DND-41 (cell line): ENCODE measurements at regions not wholly inside any gene's neighbourhood (a gene's known extent, or its start where the extent isn't known, plus 50 kb on each side); places are given as distances from the start of the nearest gene placed in this dataset.

Experiments used
- ATAC-seq: fragments of 200-7000 bp; cut with Tn5 transposase; 3 replicates; pipeline ENCODE4 v1.9.1; 2021; ENCODE audit warnings: low read depth; ENCODE audit not compliant: insufficient read depth
- DNase-seq: peaks from one replicate; pipeline ENCODE4 v3.0.0-alpha.2; 2020
- H2AFZ ChIP-seq: 2 replicates; pipeline ENCODE4 v1.6.0; 2012; ENCODE audit warnings: low read depth, low read length
- H3K27ac ChIP-seq: 2 replicates; pipeline ENCODE4 v1.5.1; 2012; ENCODE audit warnings: low read length, inconsistent platforms
- H3K27me3 ChIP-seq: fragments of 200-600 bp; sonication (generic); 2 replicates; pipeline ENCODE4 v1.6.0; 2012; ENCODE audit warnings: low read length, mild to moderate bottlenecking, inconsistent platforms; ENCODE audit not compliant: insufficient read depth, poor library complexity
- H3K36me3 ChIP-seq: 2 replicates; pipeline ENCODE4 v1.5.1; 2012; ENCODE audit warnings: low read length, inconsistent platforms; ENCODE audit not compliant: insufficient read depth
- H3K4me1 ChIP-seq: 2 replicates; pipeline ENCODE4 v1.5.1; 2012; ENCODE audit warnings: mild to moderate bottlenecking, low read length; ENCODE audit not compliant: insufficient read depth
- H3K4me2 ChIP-seq: 2 replicates; pipeline ENCODE4 v1.6.0; 2012; ENCODE audit warnings: mild to moderate bottlenecking, moderate library complexity, low read length, inconsistent platforms; ENCODE audit not compliant: insufficient read depth
- H3K4me3 ChIP-seq, 2 experiments: fragments of 200-600 bp in 1 of 2; shearing (Covaris generic) in 1 of 2; 2 replicates each; pipeline ENCODE4 v1.5.1; 2012 to 2016; ENCODE audit warnings: inconsistent platforms in 2 of 2, low read length in 2 of 2, mild to moderate bottlenecking in 2 of 2, low read depth in 1 of 2, moderate library complexity in 1 of 2
- H3K79me2 ChIP-seq: 2 replicates; pipeline ENCODE4 v1.6.0; 2012; ENCODE audit warnings: low read length, inconsistent platforms; ENCODE audit not compliant: insufficient read depth
- H3K9ac ChIP-seq: 2 replicates; pipeline ENCODE4 v1.6.0; 2012; ENCODE audit warnings: low read depth, mild to moderate bottlenecking, inconsistent platforms, low read length, moderate library complexity
- H3K9me3 ChIP-seq: 2 replicates; pipeline ENCODE4 v1.5.1; 2012; ENCODE audit warnings: low read length, moderate library complexity, mild to moderate bottlenecking, inconsistent platforms; ENCODE audit not compliant: insufficient read depth, severe bottlenecking
- H4K20me1 ChIP-seq: 2 replicates; pipeline ENCODE4 v1.6.0; 2012; ENCODE audit warnings: low read length; ENCODE audit not compliant: insufficient read depth
- CTCF ChIP-seq: IDR thresholded peaks from 2 replicates; pipeline ENCODE4 v1.5.1; 2012; ENCODE audit warnings: borderline replicate concordance, low read length, moderate library complexity, mild to moderate bottlenecking; ENCODE audit not compliant: poor library complexity, severe bottlenecking; ENCODE audit errors: extremely low read depth
- EZH2 ChIP-seq: IDR thresholded peaks from 3 replicates; pipeline ENCODE4 v1.6.1; 2012; ENCODE audit warnings: borderline replicate concordance, low read depth, mild to moderate bottlenecking, moderate library complexity, low read length, inconsistent platforms; ENCODE audit not compliant: severe bottlenecking

- Histone ChIP-seq H3K4me1 (no peaks in the 10 kb centered on the region), H3K4me2 (no peak overlapping the region), H3K27me3 (no peaks in the 10 kb centered on the region), H3K36me3 (no peaks in the 10 kb centered on the region), H3K4me3 (no peak overlapping the region), H4K20me1 (no peaks in the 10 kb centered on the region), H3K79me2 (no peaks in the 10 kb centered on the region), H3K27ac (no peak overlapping the region), H3K9ac (no peak overlapping the region), H3K9me3 (peaks cover 5% of the 10 kb centered on the region), H2AFZ (no peak overlapping the region)
- TF ChIP-seq EZH2 (no peak), CTCF (no peak)
- ATAC-seq, result no peak
- no peak for DNase-seq
Measured at GRCh38 chr6:163745536-163746400, 331.2 kb downstream of the QKI start.

GRCh38 chr6:163744256-163744925 lies 329.9 kb downstream of the QKI start:
- Histone ChIP-seq H3K9me3 (peaks cover 5% of the 10 kb centered on the region), H3K4me2 (no peak overlapping the region), H3K9ac (no peak overlapping the region), H4K20me1 (no peaks in the 10 kb centered on the region), H3K27me3 (no peaks in the 10 kb centered on the region), H3K36me3 (no peaks in the 10 kb centered on the region), H3K79me2 (no peaks in the 10 kb centered on the region), H3K4me1 (no peaks in the 10 kb centered on the region), H3K4me3 (no peak overlapping the region), H2AFZ (no peak overlapping the region), H3K27ac (no peak overlapping the region)
- DNase-seq (no peak), ATAC-seq (no peak)
- TF ChIP-seq EZH2, result no peak

- Histone ChIP-seq H3K9me3 (peaks cover 5% of the 10 kb centered on the region), H3K4me3 (no peak overlapping the region), H4K20me1 (no peaks in the 10 kb centered on the region), H3K9ac (no peak overlapping the region), H3K27me3 (no peaks in the 10 kb centered on the region), H3K79me2 (no peaks in the 10 kb centered on the region), H3K36me3 (no peaks in the 10 kb centered on the region), H3K27ac (no peak overlapping the region), H3K4me1 (no peaks in the 10 kb centered on the region), H2AFZ (no peak overlapping the region), H3K4me2 (no peak overlapping the region)
- ATAC-seq (no peak), DNase-seq (no peak)
- TF ChIP-seq CTCF (no peak), EZH2 (no peak)
Measured at GRCh38 chr6:163743796-163744195, 329.3 kb downstream of the QKI start.

GRCh38 chr6:163741743-163742363 lies 327.3 kb downstream of the QKI start:
- Histone ChIP-seq H3K4me2 (no peak overlapping the region), H3K9me3 (peaks cover 3% of the 10 kb centered on the region), H3K9ac (no peak overlapping the region), H3K27ac (no peak overlapping the region), H3K4me1 (no peaks in the 10 kb centered on the region), H2AFZ (no peak overlapping the region), H3K27me3 (no peaks in the 10 kb centered on the region), H3K4me3 (no peak overlapping the region), H4K20me1 (no peaks in the 10 kb centered on the region), H3K36me3 (no peaks in the 10 kb centered on the region), H3K79me2 (no peaks in the 10 kb centered on the region)
- no peak for DNase-seq
- TF ChIP-seq CTCF (no peak), EZH2 (no peak)
- no peak for ATAC-seq
